HG02884 (cell line): ENCODE measurements at regions not wholly inside any gene's neighbourhood (a gene's known extent, or its start where the extent isn't known, plus 50 kb on each side); places are given as distances from the start of the nearest gene placed in this dataset.

Experiments used
- ATAC-seq: cut with Tn5 transposase; IDR thresholded peaks from one replicate; pipeline ENCODE4 v1.9.1; 2021; ENCODE audit warnings: mild to moderate bottlenecking, moderate library complexity; ENCODE audit not compliant: unreplicated experiment

- ATAC-seq, result no peak
Measured at GRCh38 chr3:181173227-181173626, 183.7 kb upstream of the DNAJC19 start.

- ATAC-seq, result no peak
Measured at GRCh38 chr3:181134873-181135272, 145.3 kb upstream of the DNAJC19 start.

- no peak for ATAC-seq
Measured at GRCh38 chr3:181133832-181134231, 144.3 kb upstream of the DNAJC19 start.

GRCh38 chr3:181105646-181106045 lies 116.1 kb upstream of the DNAJC19 start:
- ATAC-seq, result no peak

- ATAC-seq, result no peak
Measured at GRCh38 chr3:181103605-181104004, 114.1 kb upstream of the DNAJC19 start.

GRCh38 chr3:181086011-181086410 lies 96.5 kb upstream of the DNAJC19 start:
- ATAC-seq, result no peak

GRCh38 chr3:181081930-181082329 lies 92.4 kb upstream of the DNAJC19 start:
- ATAC-seq, result no peak

GRCh38 chr3:181076558-181076957 lies 87.0 kb upstream of the DNAJC19 start:
- no peak for ATAC-seq

GRCh38 chr3:181075098-181075497 lies 85.6 kb upstream of the DNAJC19 start:
- no peak for ATAC-seq

GRCh38 chr3:181066143-181067087 lies 76.9 kb upstream of the DNAJC19 start:
- ATAC-seq, result no peak

GRCh38 chr3:181056136-181056732 lies 66.7 kb upstream of the DNAJC19 start:
- no peak for ATAC-seq

GRCh38 chr3:181054538-181054937 lies 65.0 kb upstream of the DNAJC19 start:
- no peak for ATAC-seq

GRCh38 chr3:181052256-181052655 lies 62.7 kb upstream of the DNAJC19 start:
- ATAC-seq, result no peak

GRCh38 chr3:181050738-181051137 lies 61.2 kb upstream of the DNAJC19 start:
- ATAC-seq, result no peak

- no peak for ATAC-seq
Measured at GRCh38 chr3:181040030-181040429, 50.5 kb upstream of the DNAJC19 start.
